Psoas muscle (tissue), 7 donors: ENCODE measurements at regions not wholly inside any gene's neighbourhood (a gene's known extent, or its start where the extent isn't known, plus 50 kb on each side); places are given as distances from the start of the nearest gene placed in this dataset.
"Not testable (repeated sequence)": the region's sequence is repeated elsewhere in the genome, so short reads cannot be mapped to it uniquely, and the experiment has no call there.

Experiments used
- ATAC-seq, 4 donors: fragments of 200-7000 bp; cut with Tn5 transposase; one replicate each; pipeline ENCODE4 v1.9.1; 2020; ENCODE audit warnings: moderate library complexity in 3 of 4, mild to moderate bottlenecking in 2 of 4
- DNase-seq, 2 donors: peaks; one replicate each; pipeline ENCODE4 v3.0.0-alpha.2; 2020
- H3K27ac ChIP-seq: fragments of 200-600 bp; one replicate; pipeline ENCODE4 v1.8.0; 2022
- H3K27me3 ChIP-seq, 3 donors: fragments of 200-600 bp in 1 of 3; one replicate each; pipeline versions ENCODE4 v1.6.1 to v1.8.0; 2013 to 2022; ENCODE audit warnings: low read length in 2 of 3, mild to moderate bottlenecking in 2 of 3, moderate library complexity in 1 of 3; ENCODE audit not compliant: insufficient read depth in 3 of 3
- H3K36me3 ChIP-seq, 2 donors: fragments of 200-600 bp in 1 of 2; one replicate each; pipeline versions ENCODE4 v1.6.1 to v1.8.0; 2013 to 2022; ENCODE audit warnings: low read depth in 1 of 2, mild to moderate bottlenecking in 1 of 2, moderate library complexity in 1 of 2; ENCODE audit not compliant: insufficient read depth in 1 of 2
- H3K4me1 ChIP-seq: fragments of 200-600 bp; one replicate; pipeline ENCODE4 v1.8.0; 2022
- H3K4me3 ChIP-seq: fragments of 200-600 bp; one replicate; pipeline ENCODE4 v1.8.0; 2022; ENCODE audit warnings: mild to moderate bottlenecking
- H3K9me3 ChIP-seq: fragments of 200-600 bp; one replicate; pipeline ENCODE4 v1.8.0; 2022
- CTCF ChIP-seq: fragments of 200-600 bp; IDR thresholded peaks from one replicate; pipeline ENCODE4 v1.8.0; 2022; ENCODE audit warnings: antibody characterized with exemption
- WGBS, 3 donors: extraction: QIAGEN DNeasy Blood & Tissue Kit; methylation state at CpG; one replicate each; pipeline versions ENCODE4 v1.1.6 to v1.1.7; 2013; 5-methylcytosine and 5-hydroxymethylcytosine counted together
- intact Hi-C, 2 donors: fragments of 100-400 bp; cut with DNase I; formaldehyde crosslinking; loops; one replicate each; pipeline versions ENCODE4 v1.11.0 to v1.14.2; 2022
- donor health status: healthy with polysubstance abuse.
- donor health status: DM: no; HTN: no; CAD: no; lungs with moderate emphysema.
- donor health status: Bipolar disorder and iron deficiency.
- donor health status: healthy.
- donor health status: DM: yes; HTN: yes; CAD: no.
- donor health status: DM: no; HTN: no; CAD: no.
- donor health status: DM: yes; HTN: yes; CAD: no.

GRCh38 chr7:142566271-142566670 lies 183.0 kb upstream of the PRSS1 start:
- Histone ChIP-seq H3K4me3 (no peak overlapping the region), H3K36me3 (no peaks in the 10 kb centered on the region), H3K27me3 (no peaks in the 10 kb centered on the region), H3K9me3 (no peaks in the 10 kb centered on the region), H3K4me1 (no peaks in the 10 kb centered on the region), H3K27ac (no peak overlapping the region)
- TF ChIP-seq CTCF: no peak
- intact Hi-C loops: no loop called here
- DNase-seq: no peak
- no peak for ATAC-seq
- 87 to 91% (median 87%) methylated on average over 5 of the region's 5 CpGs for WGBS, 3 donors

GRCh38 chr7:142564125-142564524 lies 185.1 kb upstream of the PRSS1 start:
- intact Hi-C loops, DNase-seq, H3K27ac ChIP-seq: not testable (repeated sequence)

GRCh38 chr7:142563470-142563869 lies 185.8 kb upstream of the PRSS1 start:
- Histone ChIP-seq H3K27ac (no peak overlapping the region), H3K27me3 (no peaks in the 10 kb centered on the region), H3K36me3 (no peaks in the 10 kb centered on the region), H3K4me3 (no peak overlapping the region), H3K4me1 (no peaks in the 10 kb centered on the region), H3K9me3 (no peaks in the 10 kb centered on the region)
- DNase-seq: no peak
- no peak for TF ChIP-seq CTCF
- ATAC-seq: no peak
- intact Hi-C loops: no loop called here
- 82 to 92% (median 91%) methylated on average over 1 of the region's 1 CpG for WGBS, 3 donors

More at GRCh38 chr7:142564125-142564524, 185.1 kb upstream of the PRSS1 start:
- not testable (repeated sequence) for ATAC-seq, H3K9me3 ChIP-seq, H3K27me3 ChIP-seq, H3K4me3 ChIP-seq, H3K36me3 ChIP-seq, H3K4me1 ChIP-seq
- 68 to 71% (median 71%) methylated on average over 1 to 2 of the region's 3 CpGs for WGBS, 3 donors

GRCh38 chr7:142562688-142563087 lies 186.6 kb upstream of the PRSS1 start:
- Histone ChIP-seq H3K9me3 (no peaks in the 10 kb centered on the region), H3K27ac (no peak overlapping the region), H3K36me3 (no peaks in the 10 kb centered on the region), H3K4me1 (no peaks in the 10 kb centered on the region), H3K27me3 (no peaks in the 10 kb centered on the region), H3K4me3 (no peak overlapping the region)
- DNase-seq (no peak), ATAC-seq (no peak)
- intact Hi-C loops: no loop called here
- WGBS, 3 donors: 41 to 60% (median 47%) methylated on average over 1 of the region's 1 CpG
- no peak for TF ChIP-seq CTCF

- intact Hi-C loops: not testable (repeated sequence)
- 84 to 98% (median 86%) methylated on average over 3 of the region's 3 CpGs for WGBS, 3 donors
Measured at GRCh38 chr7:142561396-142561795, 187.9 kb upstream of the PRSS1 start.

GRCh38 chr7:142560770-142561169 lies 188.5 kb upstream of the PRSS1 start:
- H3K4me1 ChIP-seq, H3K27me3 ChIP-seq, ATAC-seq, intact Hi-C loops, H3K9me3 ChIP-seq, H3K27ac ChIP-seq, H3K4me3 ChIP-seq, DNase-seq, H3K36me3 ChIP-seq: not testable (repeated sequence)
- 58 to 79% (median 76%) methylated on average over 2 to 4 of the region's 6 CpGs for WGBS, 3 donors

More at GRCh38 chr7:142561396-142561795, 187.9 kb upstream of the PRSS1 start:
- H3K4me1 ChIP-seq, H3K9me3 ChIP-seq, DNase-seq, H3K27ac ChIP-seq, H3K27me3 ChIP-seq, H3K36me3 ChIP-seq, ATAC-seq, H3K4me3 ChIP-seq: not testable (repeated sequence)
